HG03342 (cell line): ENCODE measurements at regions not wholly inside any gene's neighbourhood (a gene's known extent, or its start where the extent isn't known, plus 50 kb on each side); places are given as distances from the start of the nearest gene placed in this dataset.
"Not testable (repeated sequence)": the region's sequence is repeated elsewhere in the genome, so short reads cannot be mapped to it uniquely, and the experiment has no call there.

Experiments
- ATAC-seq: cut with Tn5 transposase; IDR thresholded peaks from one replicate; pipeline ENCODE4 v1.9.1; 2021; ENCODE audit warnings: mild to moderate bottlenecking, moderate library complexity; ENCODE audit not compliant: unreplicated experiment

DNA sequence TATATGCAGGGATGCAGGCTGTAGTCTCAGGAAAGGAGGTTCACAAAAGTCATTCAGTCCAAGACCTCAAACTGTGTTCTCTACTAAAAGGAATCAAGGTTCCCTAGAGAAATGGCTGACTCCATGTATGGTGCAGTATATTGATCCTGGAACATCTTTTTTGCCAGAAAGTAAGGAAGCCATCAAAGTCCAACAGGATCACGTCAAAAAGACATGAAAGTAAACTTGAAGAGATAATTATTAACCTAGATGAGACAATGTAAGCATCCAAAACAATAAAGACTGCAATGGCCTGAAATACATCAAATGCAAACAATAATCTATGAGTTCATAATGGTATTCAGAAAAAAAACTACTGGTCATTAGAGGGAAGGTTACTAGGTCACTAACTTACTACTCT, 115.6 kb upstream of the FABP2 start:
- ATAC-seq = not testable (repeated sequence)

GRCh38 chr4:119408561-119409224, 86.8 kb upstream of the FABP2 start:
- ATAC-seq = not testable (repeated sequence)

GRCh38 chr4:119406721-119407460, 85.0 kb upstream of the FABP2 start:
- not testable (repeated sequence) for ATAC-seq

GRCh38 chr4:119406041-119406440, 84.1 kb upstream of the FABP2 start:
- ATAC-seq = not testable (repeated sequence)

DNA sequence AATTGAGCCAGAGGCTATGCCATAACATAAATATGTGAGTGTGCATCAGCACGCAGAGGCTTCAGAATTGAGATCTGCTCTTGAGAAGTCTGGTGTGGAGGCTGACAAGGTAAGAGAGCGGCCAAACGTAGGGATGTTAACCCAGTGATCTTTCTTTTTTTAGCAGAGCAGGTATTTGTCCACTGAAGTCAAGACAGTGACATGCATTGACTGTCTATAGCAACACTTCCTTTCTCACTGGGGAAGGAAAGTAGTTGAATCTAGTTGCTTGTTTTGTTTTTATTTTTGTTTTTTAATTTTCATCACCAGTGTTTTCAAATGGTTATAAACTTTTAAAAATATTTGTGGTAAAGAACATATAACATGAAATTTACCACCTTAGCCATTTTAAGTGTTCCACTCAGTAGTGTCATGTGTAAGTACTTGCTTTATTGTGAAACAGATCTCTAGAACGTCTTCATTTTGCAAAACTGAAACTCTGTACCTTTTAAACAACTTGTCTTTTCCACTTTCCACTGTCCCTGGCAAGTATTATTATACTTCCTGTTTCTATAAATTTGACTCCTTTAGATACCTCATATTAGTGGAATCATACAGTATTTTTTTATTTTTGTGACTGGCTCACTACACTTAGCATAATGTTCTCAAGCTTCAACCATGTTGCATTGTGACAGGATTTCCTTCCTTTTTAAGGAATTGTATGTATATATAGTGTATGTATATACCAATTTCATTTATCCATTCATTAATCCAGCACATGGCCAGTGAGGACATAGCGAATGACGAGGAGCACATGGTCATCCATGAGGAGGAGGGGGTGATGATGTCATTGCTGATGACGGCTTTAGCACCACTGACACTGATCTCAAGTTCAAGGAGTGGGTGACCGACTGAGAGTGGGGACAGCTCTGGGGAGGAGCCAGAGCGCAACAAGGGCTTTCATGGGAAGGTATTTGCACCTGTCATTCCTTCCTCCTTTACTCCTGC, 80.7 kb upstream of the FABP2 start:
- peak; percentile 75 for ATAC-seq

GRCh38 chr4:119395701-119396100, 73.8 kb upstream of the FABP2 start:
- not testable (repeated sequence) for ATAC-seq

DNA sequence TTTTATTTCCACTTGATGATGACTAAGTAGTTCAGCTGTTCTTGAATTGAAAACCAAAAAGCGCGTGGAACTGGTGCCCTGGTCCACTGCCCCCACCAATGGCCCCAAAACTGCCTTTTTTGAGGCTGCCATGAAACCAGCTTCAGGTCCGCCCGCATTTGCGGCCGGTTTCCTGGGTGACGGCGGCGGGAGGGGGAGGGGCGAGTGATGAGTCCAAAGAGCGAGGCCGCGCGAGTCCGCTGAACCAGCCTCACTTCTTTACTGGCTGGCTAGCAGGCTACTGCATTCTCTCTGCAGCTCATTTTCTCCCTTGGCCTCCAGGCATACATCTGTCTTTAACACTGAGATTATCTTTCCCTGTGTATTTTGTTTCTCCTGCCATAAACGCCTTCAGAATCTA, 72.9 kb upstream of the FABP2 start:
- ATAC-seq = no peak

- ATAC-seq = not testable (repeated sequence)
These were observed 66.9 kb upstream of the FABP2 start for GRCh38 chr4:119388791-119389190.

DNA sequence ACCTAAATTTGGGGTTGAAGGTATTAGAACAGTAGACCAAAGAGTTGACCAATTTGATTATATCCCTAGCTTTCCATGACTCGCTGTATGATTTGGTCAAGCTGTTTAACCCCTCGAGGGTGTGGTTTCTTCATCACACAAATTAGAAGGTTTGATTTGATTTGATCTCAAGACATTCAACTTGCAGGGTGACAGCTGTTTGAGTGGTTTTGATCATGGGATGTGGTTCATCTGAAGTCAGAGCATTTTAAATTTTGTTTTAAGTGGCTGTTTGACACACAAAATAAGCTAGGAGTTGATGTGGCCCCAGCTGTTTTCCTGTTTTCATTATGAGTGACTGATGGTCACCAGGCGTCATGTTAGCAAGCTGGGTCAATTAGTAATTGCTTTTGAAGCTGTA, 52.7 kb upstream of the FABP2 start:
- ATAC-seq = not testable (repeated sequence)

- not testable (repeated sequence) for ATAC-seq
These were observed 50.6 kb upstream of the FABP2 start for GRCh38 chr4:119372316-119373062.
